H9 (cell line): ENCODE measurements at regions not wholly inside any gene's neighbourhood (a gene's known extent, or its start where the extent isn't known, plus 50 kb on each side); places are given as distances from the start of the nearest gene placed in this dataset.

Source experiments
- DNase-seq: peaks from one replicate; pipeline ENCODE4 v3.0.0-alpha.2; 2017
- H2AFZ ChIP-seq: one replicate; pipeline ENCODE4 v1.6.1; 2013; ENCODE audit warnings: mild to moderate bottlenecking, low read length, control low read depth, moderate library complexity
- H2AK5ac ChIP-seq: 2 replicates; pipeline ENCODE4 v1.6.1; 2013; ENCODE audit warnings: low read length, control low read depth, mixed read lengths; ENCODE audit not compliant: insufficient read length
- H2BK120ac ChIP-seq: one replicate; pipeline ENCODE4 v1.6.1; 2013; ENCODE audit warnings: low read depth, mild to moderate bottlenecking, low read length, control low read depth, inconsistent platforms; ENCODE audit not compliant: poor library complexity, severe bottlenecking
- H2BK12ac ChIP-seq: 2 replicates; pipeline ENCODE4 v1.6.1; 2013; ENCODE audit warnings: low read length, control low read depth, mixed read lengths, low read depth; ENCODE audit not compliant: insufficient read length
- H2BK15ac ChIP-seq: 2 replicates; pipeline ENCODE4 v1.6.1; 2013; ENCODE audit warnings: low read depth, low read length, control low read depth
- H2BK20ac ChIP-seq: one replicate; pipeline ENCODE4 v1.6.1; 2013; ENCODE audit warnings: low read depth, mild to moderate bottlenecking, low read length, control low read depth, inconsistent platforms; ENCODE audit not compliant: poor library complexity, severe bottlenecking
- H2BK5ac ChIP-seq: 2 replicates; pipeline ENCODE4 v1.6.1; 2013; ENCODE audit warnings: low read length, control low read depth, mixed read lengths; ENCODE audit not compliant: insufficient read length
- H3K14ac ChIP-seq: 2 replicates; pipeline ENCODE4 v1.6.1; 2013; ENCODE audit warnings: low read length, control low read depth; ENCODE audit not compliant: insufficient read depth
- H3K18ac ChIP-seq: 2 replicates; pipeline ENCODE4 v1.6.1; 2013; ENCODE audit warnings: low read depth, mild to moderate bottlenecking, mixed read lengths, low read length, control low read depth; ENCODE audit not compliant: insufficient read length
- H3K23ac ChIP-seq: 2 replicates; pipeline ENCODE4 v1.6.1; 2013; ENCODE audit warnings: low read length, control low read depth, mixed read lengths, low read depth; ENCODE audit not compliant: insufficient read length
- H3K23me2 ChIP-seq: 2 replicates; pipeline ENCODE4 v1.6.1; 2013; ENCODE audit warnings: low read depth, mild to moderate bottlenecking, mixed read lengths, low read length, control low read depth; ENCODE audit not compliant: insufficient read length, poor library complexity, severe bottlenecking
- H3K27ac ChIP-seq: 2 replicates; pipeline ENCODE4 v1.5.1; 2013; ENCODE audit warnings: low read length, control low read depth, mixed read lengths, low read depth; ENCODE audit not compliant: insufficient read length
- H3K27me3 ChIP-seq: 2 replicates; pipeline ENCODE4 v1.6.1; 2013; ENCODE audit warnings: low read length, control low read depth, inconsistent platforms; ENCODE audit not compliant: insufficient read depth
- H3K4ac ChIP-seq: 2 replicates; pipeline ENCODE4 v1.6.1; 2013; ENCODE audit warnings: low read depth, mild to moderate bottlenecking, control low read depth, inconsistent platforms, low read length, moderate library complexity
- H3K4me1 ChIP-seq: 2 replicates; pipeline ENCODE4 v1.6.1; 2013; ENCODE audit warnings: low read length, control low read depth, inconsistent platforms; ENCODE audit not compliant: insufficient read depth
- H3K4me2 ChIP-seq: 2 replicates; pipeline ENCODE4 v1.6.1; 2013; ENCODE audit warnings: low read length, control low read depth, mixed read lengths; ENCODE audit not compliant: insufficient read length, insufficient read depth
- H3K56ac ChIP-seq: 2 replicates; pipeline ENCODE4 v1.6.1; 2013; ENCODE audit warnings: low read depth, mild to moderate bottlenecking, mixed read lengths, low read length, control low read depth; ENCODE audit not compliant: insufficient read length
- H3K79me1 ChIP-seq: 2 replicates; pipeline ENCODE4 v1.6.1; 2013; ENCODE audit warnings: low read depth, mild to moderate bottlenecking, moderate library complexity, low read length, control low read depth, inconsistent platforms; ENCODE audit not compliant: insufficient read depth, poor library complexity, severe bottlenecking
- H3K79me2 ChIP-seq: 2 replicates; pipeline ENCODE4 v1.6.1; 2013; ENCODE audit warnings: low read length, control low read depth, inconsistent platforms; ENCODE audit not compliant: insufficient read depth
- H3K9ac ChIP-seq: 2 replicates; pipeline ENCODE4 v1.6.1; 2013; ENCODE audit warnings: low read length, control low read depth, mixed read lengths; ENCODE audit not compliant: insufficient read length; ENCODE audit errors: extremely low read depth
- H3K9me3 ChIP-seq: one replicate; pipeline ENCODE4 v1.6.1; 2013; ENCODE audit warnings: low read depth, low read length, inconsistent platforms; ENCODE audit not compliant: control insufficient read depth
- H3T11ph ChIP-seq: one replicate; pipeline ENCODE4 v1.6.1; 2013; ENCODE audit warnings: mild to moderate bottlenecking, low read length, control low read depth, inconsistent platforms
- H4K20me1 ChIP-seq: one replicate; pipeline ENCODE4 v1.6.1; 2013; ENCODE audit not compliant: control insufficient read depth, insufficient read length, insufficient read depth
- H4K5ac ChIP-seq: 2 replicates; pipeline ENCODE4 v1.6.1; 2013; ENCODE audit warnings: low read depth, mild to moderate bottlenecking, mixed read lengths, low read length, control low read depth; ENCODE audit not compliant: insufficient read length
- H4K8ac ChIP-seq: replicated peaks from 2 replicates; pipeline ENCODE4 v1.6.1; 2013; ENCODE audit warnings: low read length, control low read depth, mixed read lengths, low read depth; ENCODE audit not compliant: insufficient read length
- H4K91ac ChIP-seq: 2 replicates; pipeline ENCODE4 v1.6.1; 2013; ENCODE audit warnings: low read depth, mild to moderate bottlenecking, moderate library complexity, mixed read lengths, low read length, control low read depth; ENCODE audit not compliant: insufficient read length
- H3K27ac Mint-ChIP-seq, 3 experiments: 2 replicates in 2 of 3; 3 replicates in 1 of 3; pipeline ENCODE4 v1.8.0; 2020 to 2021; ENCODE audit warnings: mixed read lengths in 3 of 3, mild to moderate bottlenecking in 1 of 3, moderate library complexity in 1 of 3
- H3K27me3 Mint-ChIP-seq: 2 replicates; pipeline ENCODE4 v1.8.0; 2021; ENCODE audit warnings: low read depth, mild to moderate bottlenecking, moderate library complexity, mixed read lengths
- H3K36me3 Mint-ChIP-seq, 3 experiments: 2 replicates in 2 of 3; 3 replicates in 1 of 3; pipeline ENCODE4 v1.8.0; 2020 to 2021; ENCODE audit warnings: low read depth in 3 of 3, mixed read lengths in 3 of 3; ENCODE audit not compliant: insufficient read depth in 1 of 3
- H3K4me1 Mint-ChIP-seq, 2 experiments: 2 replicates each; pipeline ENCODE4 v1.8.0; 2020; ENCODE audit warnings: mixed read lengths in 2 of 2
- H3K4me3 Mint-ChIP-seq, 2 experiments: 2 replicates in 1 of 2; 3 replicates in 1 of 2; pipeline ENCODE4 v1.8.0; 2020 to 2021; ENCODE audit warnings: mild to moderate bottlenecking in 2 of 2, mixed read lengths in 2 of 2, moderate library complexity in 1 of 2
- H3K9me3 Mint-ChIP-seq, 2 experiments: 2 replicates in 1 of 2; 3 replicates in 1 of 2; pipeline ENCODE4 v1.8.0; 2020; ENCODE audit warnings: mild to moderate bottlenecking in 2 of 2, mixed read lengths in 2 of 2, moderate library complexity in 1 of 2
- CTCF ChIP-seq: fragments of 200-600 bp; sonication (generic); conservative IDR thresholded peaks from 3 replicates; pipeline ENCODE4 v1.8.0; 2021; ENCODE audit warnings: antibody characterized with exemption, mild to moderate bottlenecking
- WGBS: extraction: QIAGEN DNeasy Blood & Tissue Kit; methylation state at CpG from one replicate; pipeline ENCODE4 v1.1.7; 2013; ENCODE audit warnings: missing lambda C conversion rate, low lambda C conversion rate, mixed read lengths; ENCODE audit not compliant: insufficient read length; ENCODE audit errors: extremely low coverage; 5-methylcytosine and 5-hydroxymethylcytosine counted together

GRCh38 chr16:49094471-49094870, 187.2 kb downstream of the CBLN1 start:
- Histone ChIP-seq H3K4me2 (no peak overlapping the region), H4K20me1 (no peaks in the 10 kb centered on the region), H2BK12ac (no peak overlapping the region), H3K18ac (no peak overlapping the region), H2BK5ac (no peak overlapping the region), H3K79me1 (no peaks in the 10 kb centered on the region), H3K23me2 (no peaks in the 10 kb centered on the region), H3K27ac (no peak overlapping the region), H3K4me1 (no peaks in the 10 kb centered on the region), H3K4ac (no peak overlapping the region), H3K14ac (no peak overlapping the region), H3K9me3 (no peaks in the 10 kb centered on the region), H2BK15ac (no peak overlapping the region), H4K5ac (no peak overlapping the region), H4K91ac (no peak overlapping the region), H3K56ac (no peak overlapping the region), H3K79me2 (no peaks in the 10 kb centered on the region), H2AFZ (no peak overlapping the region), H3K9ac (no peak overlapping the region), H3T11ph (no peak overlapping the region), H4K8ac (no peak overlapping the region), H2BK20ac (no peak overlapping the region), H2AK5ac (no peak overlapping the region), H2BK120ac (no peak overlapping the region), H3K23ac (no peak overlapping the region), H3K27me3 (no peaks in the 10 kb centered on the region)
- Mint-ChIP-seq H3K36me3 (no peaks in the 10 kb centered on the region), H3K27me3 (peaks cover 6% of the 10 kb centered on the region), H3K4me3 (no peak overlapping the region), H3K9me3 (no peaks in the 10 kb centered on the region), H3K4me1 (peaks cover 7 to 8% of the 10 kb centered on the region in 2 experiments), H3K27ac (no peak overlapping the region)
- TF ChIP-seq CTCF = no peak
- WGBS = no CpG with 5 or more reads among the region's 2 CpGs
- no peak for DNase-seq
